ENCODE measurements at regions not wholly inside any gene's neighbourhood (a gene's known extent, or its start where the extent isn't known, plus 50 kb on each side); places are given as distances from the start of the nearest gene placed in this dataset.

DNA sequence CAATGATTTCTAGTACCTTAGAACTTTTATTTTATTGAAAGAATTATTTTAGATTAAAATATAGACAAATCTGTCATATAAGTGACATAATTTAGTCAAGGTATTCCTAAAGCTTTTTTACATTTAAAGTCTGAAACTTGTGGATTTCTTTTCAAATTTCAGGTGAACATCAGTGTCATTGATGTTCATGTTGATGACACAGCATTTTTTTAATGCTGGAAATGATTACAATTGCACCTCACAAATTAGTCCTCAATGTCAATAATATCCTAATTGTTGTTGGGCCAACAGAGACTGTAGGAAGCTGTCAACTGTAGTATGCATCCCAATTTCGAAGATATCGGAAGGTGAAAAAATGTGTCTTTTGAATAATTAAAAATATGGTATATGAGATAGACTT, 214.4 kb upstream of the ARL4C start:
- CTCF ChIA-PET = interaction anchor here (1.2 kb wide), 1 partner anchor 8 kb away, joined by 3 read pairs; no protein-coding TSS in a partner anchor
- H3K27ac Mint-ChIP-seq = no peak overlapping the region

DNA sequence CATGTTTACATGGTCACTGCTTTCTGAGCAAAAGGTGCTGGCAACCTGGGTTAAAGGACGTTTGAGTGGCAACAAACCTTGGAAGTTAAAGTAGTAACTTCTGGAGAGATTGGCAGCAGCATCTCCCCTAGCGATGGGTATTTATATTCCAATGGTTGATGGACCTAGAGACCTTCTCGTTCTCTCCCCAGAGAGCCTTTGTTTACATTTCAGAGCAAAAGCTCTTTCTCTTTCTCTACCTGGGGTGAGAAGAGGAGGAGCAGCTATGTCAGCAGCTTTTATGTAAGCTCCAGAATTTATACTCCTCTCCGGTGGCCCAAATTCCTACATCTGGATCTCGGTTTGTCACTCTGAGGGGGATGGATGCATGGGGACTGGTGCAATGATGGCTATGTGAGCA, 213.7 kb upstream of the ARL4C start:
- H3K4me3 Mint-ChIP-seq = peak overlapping the region; percentile 32
- ChIA-PET CTCF (interaction anchor here (0.9 to 1.2 kb wide), 2 partner anchors 9 to 100 kb away, joined by 3 to 4 read pairs; no protein-coding TSS in a partner anchor), POLR2A (no interaction called here)
- peaks cover 41% of the 10 kb centered on the region for H3K4me1 Mint-ChIP-seq
- peaks cover 3% of the 10 kb centered on the region; the same call in 1 of the 2 replicates for H3K36me3 Mint-ChIP-seq
- no peak overlapping the region for H3K27ac Mint-ChIP-seq
- peaks cover 74% of the 10 kb centered on the region for H3K27me3 Mint-ChIP-seq (ENCODE audit: low read depth)
- H3K9me3 Mint-ChIP-seq = peaks cover 9% of the 10 kb centered on the region
- DNase-seq (ENCODE audit: low spot score) (no peak), ATAC-seq (peak; percentile 76)
- TF ChIP-seq, protein P1, sequence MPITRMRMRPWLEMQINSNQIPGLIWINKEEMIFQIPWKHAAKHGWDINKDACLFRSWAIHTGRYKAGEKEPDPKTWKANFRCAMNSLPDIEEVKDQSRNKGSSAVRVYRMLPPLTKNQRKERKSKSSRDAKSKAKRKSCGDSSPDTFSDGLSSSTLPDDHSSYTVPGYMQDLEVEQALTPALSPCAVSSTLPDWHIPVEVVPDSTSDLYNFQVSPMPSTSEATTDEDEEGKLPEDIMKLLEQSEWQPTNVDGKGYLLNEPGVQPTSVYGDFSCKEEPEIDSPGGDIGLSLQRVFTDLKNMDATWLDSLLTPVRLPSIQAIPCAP (CRISPR knock-in tag; IDR thresholded peaks at IDR 0.05) = no peak
- 0 out of 2 replicates have a peak, but pooled peaks have one; percentile 57 for TF ChIP-seq ZNF423 (CRISPR knock-in tag; IDR thresholded peaks at IDR 0.05)
- no peak for TF ChIP-seq ZNF671 (CRISPR knock-in tag; IDR thresholded peaks at IDR 0.05)
- 0 out of 2 replicates have a peak, but pooled peaks have one; percentile 73 for TF ChIP-seq FOXK1 (CRISPR knock-in tag; IDR thresholded peaks at IDR 0.05)
- TF ChIP-seq, protein P2, sequence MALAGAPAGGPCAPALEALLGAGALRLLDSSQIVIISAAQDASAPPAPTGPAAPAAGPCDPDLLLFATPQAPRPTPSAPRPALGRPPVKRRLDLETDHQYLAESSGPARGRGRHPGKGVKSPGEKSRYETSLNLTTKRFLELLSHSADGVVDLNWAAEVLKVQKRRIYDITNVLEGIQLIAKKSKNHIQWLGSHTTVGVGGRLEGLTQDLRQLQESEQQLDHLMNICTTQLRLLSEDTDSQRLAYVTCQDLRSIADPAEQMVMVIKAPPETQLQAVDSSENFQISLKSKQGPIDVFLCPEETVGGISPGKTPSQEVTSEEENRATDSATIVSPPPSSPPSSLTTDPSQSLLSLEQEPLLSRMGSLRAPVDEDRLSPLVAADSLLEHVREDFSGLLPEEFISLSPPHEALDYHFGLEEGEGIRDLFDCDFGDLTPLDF (CRISPR knock-in tag; IDR thresholded peaks at IDR 0.05) = no peak
- peak; percentile 73; the same call in 1 of the 2 replicates for TF ChIP-seq TEAD1 (CRISPR knock-in tag; IDR thresholded peaks at IDR 0.05)

More for the DNA sequence above, 214.4 kb upstream of the ARL4C start:
- no peak for DNase-seq (ENCODE audit: low spot score)
- Mint-ChIP-seq H3K36me3 (peaks cover 3% of the 10 kb centered on the region; the same call in 1 of the 2 replicates), H3K9me3 (peaks cover 9% of the 10 kb centered on the region), H3K27me3 (ENCODE audit: low read depth) (peaks cover 79% of the 10 kb centered on the region), H3K4me3 (no peak overlapping the region), H3K4me1 (peaks cover 44% of the 10 kb centered on the region)
- ATAC-seq = no peak
- TF ChIP-seq PRRX2 (CRISPR knock-in tag; IDR thresholded peaks at IDR 0.05) = no peak
- no peak for TF ChIP-seq RORB (CRISPR knock-in tag; IDR thresholded peaks at IDR 0.05)
- POLR2A ChIA-PET = no interaction called here

DNA sequence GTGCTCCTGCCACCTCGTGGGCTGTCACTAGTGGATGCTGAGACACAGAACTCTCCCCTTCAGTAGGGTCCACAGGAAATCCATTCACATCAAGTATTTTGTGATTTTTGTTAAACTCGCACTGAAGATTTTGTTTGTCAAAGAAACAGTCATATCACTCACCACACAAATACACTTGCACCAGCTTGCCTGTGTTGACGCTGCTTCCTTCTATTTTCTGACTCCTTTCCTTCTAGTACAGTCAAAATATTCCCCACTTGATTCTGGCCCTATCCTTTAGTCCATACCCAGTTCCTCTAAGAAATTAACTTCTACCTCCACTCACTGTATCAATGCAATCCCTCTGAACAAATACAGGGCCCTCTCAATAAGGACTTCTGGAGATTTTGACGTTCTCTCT, 213.2 kb upstream of the ARL4C start:
- ATAC-seq (no peak), DNase-seq (ENCODE audit: low spot score) (no peak)
- H3K27ac Mint-ChIP-seq = no peak overlapping the region
- CTCF ChIA-PET = interaction anchor here (0.9 to 1.2 kb wide), 3 partner anchors 10 to 407 kb away, joined by 3 to 4 read pairs (median 4); no protein-coding TSS in a partner anchor
- H3K4me1 Mint-ChIP-seq = peaks cover 41% of the 10 kb centered on the region
- peaks cover 69% of the 10 kb centered on the region for H3K27me3 Mint-ChIP-seq (ENCODE audit: low read depth)
- TF ChIP-seq CREM (CRISPR knock-in tag; IDR thresholded peaks at IDR 0.05) (no peak), ZNF219 (CRISPR knock-in tag; IDR thresholded peaks at IDR 0.05; ENCODE audit: borderline replicate concordance) (no peak)
- TF ChIP-seq, protein P3, sequence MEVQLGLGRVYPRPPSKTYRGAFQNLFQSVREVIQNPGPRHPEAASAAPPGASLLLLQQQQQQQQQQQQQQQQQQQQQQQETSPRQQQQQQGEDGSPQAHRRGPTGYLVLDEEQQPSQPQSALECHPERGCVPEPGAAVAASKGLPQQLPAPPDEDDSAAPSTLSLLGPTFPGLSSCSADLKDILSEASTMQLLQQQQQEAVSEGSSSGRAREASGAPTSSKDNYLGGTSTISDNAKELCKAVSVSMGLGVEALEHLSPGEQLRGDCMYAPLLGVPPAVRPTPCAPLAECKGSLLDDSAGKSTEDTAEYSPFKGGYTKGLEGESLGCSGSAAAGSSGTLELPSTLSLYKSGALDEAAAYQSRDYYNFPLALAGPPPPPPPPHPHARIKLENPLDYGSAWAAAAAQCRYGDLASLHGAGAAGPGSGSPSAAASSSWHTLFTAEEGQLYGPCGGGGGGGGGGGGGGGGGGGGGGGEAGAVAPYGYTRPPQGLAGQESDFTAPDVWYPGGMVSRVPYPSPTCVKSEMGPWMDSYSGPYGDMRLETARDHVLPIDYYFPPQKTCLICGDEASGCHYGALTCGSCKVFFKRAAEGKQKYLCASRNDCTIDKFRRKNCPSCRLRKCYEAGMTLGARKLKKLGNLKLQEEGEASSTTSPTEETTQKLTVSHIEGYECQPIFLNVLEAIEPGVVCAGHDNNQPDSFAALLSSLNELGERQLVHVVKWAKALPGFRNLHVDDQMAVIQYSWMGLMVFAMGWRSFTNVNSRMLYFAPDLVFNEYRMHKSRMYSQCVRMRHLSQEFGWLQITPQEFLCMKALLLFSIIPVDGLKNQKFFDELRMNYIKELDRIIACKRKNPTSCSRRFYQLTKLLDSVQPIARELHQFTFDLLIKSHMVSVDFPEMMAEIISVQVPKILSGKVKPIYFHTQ (CRISPR knock-in tag; IDR thresholded peaks at IDR 0.05) = no peak
- TF ChIP-seq, protein P4, sequence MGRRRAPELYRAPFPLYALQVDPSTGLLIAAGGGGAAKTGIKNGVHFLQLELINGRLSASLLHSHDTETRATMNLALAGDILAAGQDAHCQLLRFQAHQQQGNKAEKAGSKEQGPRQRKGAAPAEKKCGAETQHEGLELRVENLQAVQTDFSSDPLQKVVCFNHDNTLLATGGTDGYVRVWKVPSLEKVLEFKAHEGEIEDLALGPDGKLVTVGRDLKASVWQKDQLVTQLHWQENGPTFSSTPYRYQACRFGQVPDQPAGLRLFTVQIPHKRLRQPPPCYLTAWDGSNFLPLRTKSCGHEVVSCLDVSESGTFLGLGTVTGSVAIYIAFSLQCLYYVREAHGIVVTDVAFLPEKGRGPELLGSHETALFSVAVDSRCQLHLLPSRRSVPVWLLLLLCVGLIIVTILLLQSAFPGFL (CRISPR knock-in tag; IDR thresholded peaks at IDR 0.05; ENCODE audit: borderline replicate concordance) = no peak
- TF ChIP-seq, protein P5, sequence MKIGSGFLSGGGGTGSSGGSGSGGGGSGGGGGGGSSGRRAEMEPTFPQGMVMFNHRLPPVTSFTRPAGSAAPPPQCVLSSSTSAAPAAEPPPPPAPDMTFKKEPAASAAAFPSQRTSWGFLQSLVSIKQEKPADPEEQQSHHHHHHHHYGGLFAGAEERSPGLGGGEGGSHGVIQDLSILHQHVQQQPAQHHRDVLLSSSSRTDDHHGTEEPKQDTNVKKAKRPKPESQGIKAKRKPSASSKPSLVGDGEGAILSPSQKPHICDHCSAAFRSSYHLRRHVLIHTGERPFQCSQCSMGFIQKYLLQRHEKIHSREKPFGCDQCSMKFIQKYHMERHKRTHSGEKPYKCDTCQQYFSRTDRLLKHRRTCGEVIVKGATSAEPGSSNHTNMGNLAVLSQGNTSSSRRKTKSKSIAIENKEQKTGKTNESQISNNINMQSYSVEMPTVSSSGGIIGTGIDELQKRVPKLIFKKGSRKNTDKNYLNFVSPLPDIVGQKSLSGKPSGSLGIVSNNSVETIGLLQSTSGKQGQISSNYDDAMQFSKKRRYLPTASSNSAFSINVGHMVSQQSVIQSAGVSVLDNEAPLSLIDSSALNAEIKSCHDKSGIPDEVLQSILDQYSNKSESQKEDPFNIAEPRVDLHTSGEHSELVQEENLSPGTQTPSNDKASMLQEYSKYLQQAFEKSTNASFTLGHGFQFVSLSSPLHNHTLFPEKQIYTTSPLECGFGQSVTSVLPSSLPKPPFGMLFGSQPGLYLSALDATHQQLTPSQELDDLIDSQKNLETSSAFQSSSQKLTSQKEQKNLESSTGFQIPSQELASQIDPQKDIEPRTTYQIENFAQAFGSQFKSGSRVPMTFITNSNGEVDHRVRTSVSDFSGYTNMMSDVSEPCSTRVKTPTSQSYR (CRISPR knock-in tag; IDR thresholded peaks at IDR 0.05) = no peak
- POLR2A ChIA-PET = no interaction called here
- peaks cover 3% of the 10 kb centered on the region; the same call in 1 of the 2 replicates for H3K36me3 Mint-ChIP-seq
- H3K9me3 Mint-ChIP-seq = peaks cover 9% of the 10 kb centered on the region
- peak overlapping the region; percentile 32 for H3K4me3 Mint-ChIP-seq

All from WTC11 (cell line).